HepG2 (cell line): ENCODE measurements at regions not wholly inside any gene's neighbourhood (a gene's known extent, or its start where the extent isn't known, plus 50 kb on each side); places are given as distances from the start of the nearest gene placed in this dataset.
A peak's percentile ranks its signal among the peaks of the same experiment; 100 is the strongest.

ENCODE experiments used
- BHLHE40 ChIP-seq: IDR thresholded peaks from 2 replicates; pipeline ENCODE4 v1.6.1; 2011; ENCODE audit warnings: low read length, improper control_type of control experiment
- CENPT ChIP-seq: sonication (generic); formaldehyde crosslinking; IDR thresholded peaks from 2 replicates; pipeline ENCODE4 v1.8.0; 2022; ENCODE audit warnings: low read depth, mild to moderate bottlenecking, moderate library complexity, missing genetic modification reagents
- DNMT3B ChIP-seq: conservative IDR thresholded peaks from 2 replicates; pipeline ENCODE4 v1.6.1; 2016; ENCODE audit warnings: missing biosample characterization, control low read depth
- HMG20A ChIP-seq: IDR thresholded peaks from 2 replicates; pipeline ENCODE4 v1.6.1; 2016; ENCODE audit warnings: borderline replicate concordance
- KMT2B ChIP-seq: IDR thresholded peaks from 2 replicates; pipeline ENCODE4 v1.6.1; 2016; ENCODE audit warnings: missing genetic modification reagents, missing compliant biosample characterization
- MXD3 ChIP-seq: IDR thresholded peaks from 2 replicates; pipeline ENCODE4 v1.6.1; 2016; ENCODE audit warnings: mild to moderate bottlenecking, missing biosample characterization, missing genetic modification reagents
- NR2C2 ChIP-seq: sonication (generic); formaldehyde crosslinking; IDR thresholded peaks from 2 replicates; pipeline ENCODE4 v1.4.0; 2020; ENCODE audit warnings: missing genetic modification reagents, mild to moderate bottlenecking, moderate library complexity, borderline replicate concordance
- SETDB1 ChIP-seq: sonication (generic); formaldehyde crosslinking; IDR thresholded peaks from 2 replicates; pipeline ENCODE4 v1.5.1; 2020; ENCODE audit warnings: missing genetic modification reagents, mild to moderate bottlenecking, borderline replicate concordance
- ZBTB33 ChIP-seq: sonication (generic); formaldehyde crosslinking; IDR thresholded peaks from 2 replicates; pipeline ENCODE4 v1.4.0; 2020; ENCODE audit warnings: missing genetic modification reagents
- ZBTB40 ChIP-seq, 2 experiments: fragments of 450-650 bp in 1 of 2; sonication (generic) in 1 of 2; formaldehyde crosslinking in 1 of 2; IDR thresholded peaks; 2 replicates each; pipeline versions ENCODE4 v1.6.1 to v1.8.0; 2016 to 2022; ENCODE audit warnings: antibody characterized with exemption in 1 of 2, mild to moderate bottlenecking in 1 of 2, missing genetic modification reagents in 1 of 2
- ZFP41 ChIP-seq: sonication (generic); formaldehyde crosslinking; IDR thresholded peaks from 2 replicates; pipeline ENCODE4 v1.4.0; 2020; ENCODE audit warnings: mild to moderate bottlenecking, missing genetic modification reagents, borderline replicate concordance
- ZNF280B ChIP-seq: sonication (generic); formaldehyde crosslinking; IDR thresholded peaks from 2 replicates; pipeline ENCODE4 v1.5.0; 2020; ENCODE audit warnings: missing genetic modification reagents, mild to moderate bottlenecking, borderline replicate concordance
- ZNF83 ChIP-seq: sonication (generic); formaldehyde crosslinking; IDR thresholded peaks from 2 replicates; pipeline ENCODE4 v1.4.0; 2020; ENCODE audit warnings: missing genetic modification reagents, mild to moderate bottlenecking, borderline replicate concordance
- ZSCAN20 ChIP-seq: sonication (generic); formaldehyde crosslinking; IDR thresholded peaks from 2 replicates; pipeline ENCODE4 v1.4.0; 2020; ENCODE audit warnings: missing genetic modification reagents, mild to moderate bottlenecking, borderline replicate concordance
- ZSCAN29 ChIP-seq: sonication (generic); formaldehyde crosslinking; conservative IDR thresholded peaks from 2 replicates; pipeline ENCODE4 v1.4.0; 2020; ENCODE audit warnings: mild to moderate bottlenecking, missing genetic modification reagents

GRCh38 chr10:28769091-28769604 is 91.8 kb downstream of the BAMBI start (continued):
- TF ChIP-seq ZBTB40 (IDR thresholded peaks at IDR 0.05) (no peak), ZBTB40 (CRISPR knock-in tag; IDR thresholded peaks at IDR 0.05) (no peak), ZFP41 (CRISPR knock-in tag) (no peak), MXD3 (CRISPR knock-in tag) (no peak), NR2C2 (CRISPR knock-in tag) (no peak), ZSCAN29 (CRISPR knock-in tag) (0 out of 2 replicates have a peak, but pooled peaks have one; percentile 44), ZNF280B (CRISPR knock-in tag) (no peak), ZNF83 (CRISPR knock-in tag) (no peak), KMT2B (CRISPR knock-in tag) (no peak), DNMT3B (CRISPR knock-in tag) (no peak), HMG20A (CRISPR knock-in tag) (peak; percentile 56; the same call in 1 of the 2 replicates), CENPT (CRISPR knock-in tag) (no peak), SETDB1 (CRISPR knock-in tag) (no peak), ZBTB33 (CRISPR knock-in tag) (no peak), ZSCAN20 (CRISPR knock-in tag) (no peak), BHLHE40 (no peak)
